ENCODE measurements at regions not wholly inside any gene's neighbourhood (a gene's known extent, or its start where the extent isn't known, plus 50 kb on each side); places are given as distances from the start of the nearest gene placed in this dataset.

DNA sequence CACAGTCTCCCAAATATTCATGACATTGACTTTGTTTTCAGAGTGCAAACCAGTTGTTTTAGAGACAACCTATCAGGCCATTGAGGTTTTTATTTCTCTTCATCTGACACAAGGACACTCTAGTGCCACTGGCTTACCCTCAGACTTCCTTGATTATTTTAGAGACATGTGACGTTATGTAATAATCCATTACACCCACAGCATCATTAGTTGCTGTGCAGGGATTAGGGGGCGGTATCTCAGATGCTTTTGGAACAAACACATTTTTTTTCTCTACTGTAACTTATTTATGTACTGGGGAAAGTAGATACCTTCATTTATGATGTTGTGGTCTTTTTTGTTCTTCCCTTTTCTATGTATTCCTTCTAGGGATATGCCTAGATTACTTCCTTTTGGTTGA lies 2293.1 kb downstream of the PCDH7 start:
- TF ChIP-seq, protein P1, sequence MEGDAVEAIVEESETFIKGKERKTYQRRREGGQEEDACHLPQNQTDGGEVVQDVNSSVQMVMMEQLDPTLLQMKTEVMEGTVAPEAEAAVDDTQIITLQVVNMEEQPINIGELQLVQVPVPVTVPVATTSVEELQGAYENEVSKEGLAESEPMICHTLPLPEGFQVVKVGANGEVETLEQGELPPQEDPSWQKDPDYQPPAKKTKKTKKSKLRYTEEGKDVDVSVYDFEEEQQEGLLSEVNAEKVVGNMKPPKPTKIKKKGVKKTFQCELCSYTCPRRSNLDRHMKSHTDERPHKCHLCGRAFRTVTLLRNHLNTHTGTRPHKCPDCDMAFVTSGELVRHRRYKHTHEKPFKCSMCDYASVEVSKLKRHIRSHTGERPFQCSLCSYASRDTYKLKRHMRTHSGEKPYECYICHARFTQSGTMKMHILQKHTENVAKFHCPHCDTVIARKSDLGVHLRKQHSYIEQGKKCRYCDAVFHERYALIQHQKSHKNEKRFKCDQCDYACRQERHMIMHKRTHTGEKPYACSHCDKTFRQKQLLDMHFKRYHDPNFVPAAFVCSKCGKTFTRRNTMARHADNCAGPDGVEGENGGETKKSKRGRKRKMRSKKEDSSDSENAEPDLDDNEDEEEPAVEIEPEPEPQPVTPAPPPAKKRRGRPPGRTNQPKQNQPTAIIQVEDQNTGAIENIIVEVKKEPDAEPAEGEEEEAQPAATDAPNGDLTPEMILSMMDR (conservative IDR thresholded peaks at IDR 0.05 in 1 of 2, IDR thresholded peaks at IDR 0.05 in 1 of 2; ENCODE audit: low read depth in 1 of 2, low read length in 2 of 2): no peak
- TF ChIP-seq EZH2 (IDR thresholded peaks at IDR 0.05; ENCODE audit: low read length, missing control alignments): no peak

Measured in fibroblast of lung (primary cell).